Type B pancreatic cell (in vitro differentiated cells): ENCODE measurements at regions not wholly inside any gene's neighbourhood (a gene's known extent, or its start where the extent isn't known, plus 50 kb on each side); places are given as distances from the start of the nearest gene placed in this dataset.
"Not testable (repeated sequence)": the region's sequence is repeated elsewhere in the genome, so short reads cannot be mapped to it uniquely, and the experiment has no call there.

ENCODE experiments used
- DNase-seq: peaks from one replicate; pipeline ENCODE4 v3.0.0; 2021; ENCODE audit warnings: mixed read lengths; ENCODE audit not compliant: unreplicated experiment; ENCODE audit errors: extremely low spot score
- H3K27ac Mint-ChIP-seq: 2 replicates; pipeline ENCODE4 v1.8.0; 2021; ENCODE audit warnings: mild to moderate bottlenecking, mixed read lengths
- H3K27me3 Mint-ChIP-seq: 2 replicates; pipeline ENCODE4 v1.8.0; 2021; ENCODE audit warnings: mixed read lengths
- H3K36me3 Mint-ChIP-seq: 2 replicates; pipeline ENCODE4 v1.8.0; 2021; ENCODE audit warnings: mixed read lengths
- H3K4me1 Mint-ChIP-seq: one replicate; pipeline ENCODE4 v1.8.0; 2021; ENCODE audit warnings: mixed read lengths; ENCODE audit not compliant: unreplicated experiment
- H3K4me3 Mint-ChIP-seq: 2 replicates; pipeline ENCODE4 v1.8.0; 2021; ENCODE audit warnings: mild to moderate bottlenecking, mixed read lengths
- H3K9me3 Mint-ChIP-seq: 2 replicates; pipeline ENCODE4 v1.8.0; 2021; ENCODE audit warnings: mixed read lengths
- TF ChIP-seq, protein P1 (sequence below): fragments of 200-600 bp; sonication (generic); conservative IDR thresholded peaks from 2 replicates; pipeline ENCODE4 v1.5.0; 2021; ENCODE audit warnings: antibody characterized with exemption, mild to moderate bottlenecking

DNA sequence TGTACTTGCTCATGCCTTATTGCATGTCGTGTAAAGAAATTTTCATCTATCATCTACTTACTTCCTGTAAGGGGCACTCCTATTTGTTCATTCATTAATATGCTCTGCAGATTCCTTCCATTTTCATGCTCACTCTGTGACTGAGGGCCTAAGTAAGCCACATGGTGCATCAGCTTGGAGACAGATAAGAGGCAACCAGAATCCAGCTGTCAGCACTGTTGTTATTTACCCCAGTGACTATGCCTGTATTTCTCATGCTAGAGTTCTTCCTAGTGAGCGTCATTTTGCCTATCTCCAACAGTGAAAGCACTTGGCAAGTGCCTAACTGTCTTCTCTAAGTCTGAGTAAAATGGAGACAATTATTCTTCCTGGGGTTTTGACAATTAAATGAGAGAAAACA, 124.8 kb upstream of the ABI3BP start:
- Mint-ChIP-seq H3K4me3 (no peak overlapping the region), H3K4me1 (no peaks in the 10 kb centered on the region), H3K36me3 (no peaks in the 10 kb centered on the region), H3K27ac (no peak overlapping the region), H3K27me3 (no peaks in the 10 kb centered on the region), H3K9me3 (no peaks in the 10 kb centered on the region)
- no peak for DNase-seq
- TF ChIP-seq, protein P1, sequence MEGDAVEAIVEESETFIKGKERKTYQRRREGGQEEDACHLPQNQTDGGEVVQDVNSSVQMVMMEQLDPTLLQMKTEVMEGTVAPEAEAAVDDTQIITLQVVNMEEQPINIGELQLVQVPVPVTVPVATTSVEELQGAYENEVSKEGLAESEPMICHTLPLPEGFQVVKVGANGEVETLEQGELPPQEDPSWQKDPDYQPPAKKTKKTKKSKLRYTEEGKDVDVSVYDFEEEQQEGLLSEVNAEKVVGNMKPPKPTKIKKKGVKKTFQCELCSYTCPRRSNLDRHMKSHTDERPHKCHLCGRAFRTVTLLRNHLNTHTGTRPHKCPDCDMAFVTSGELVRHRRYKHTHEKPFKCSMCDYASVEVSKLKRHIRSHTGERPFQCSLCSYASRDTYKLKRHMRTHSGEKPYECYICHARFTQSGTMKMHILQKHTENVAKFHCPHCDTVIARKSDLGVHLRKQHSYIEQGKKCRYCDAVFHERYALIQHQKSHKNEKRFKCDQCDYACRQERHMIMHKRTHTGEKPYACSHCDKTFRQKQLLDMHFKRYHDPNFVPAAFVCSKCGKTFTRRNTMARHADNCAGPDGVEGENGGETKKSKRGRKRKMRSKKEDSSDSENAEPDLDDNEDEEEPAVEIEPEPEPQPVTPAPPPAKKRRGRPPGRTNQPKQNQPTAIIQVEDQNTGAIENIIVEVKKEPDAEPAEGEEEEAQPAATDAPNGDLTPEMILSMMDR = no peak

DNA sequence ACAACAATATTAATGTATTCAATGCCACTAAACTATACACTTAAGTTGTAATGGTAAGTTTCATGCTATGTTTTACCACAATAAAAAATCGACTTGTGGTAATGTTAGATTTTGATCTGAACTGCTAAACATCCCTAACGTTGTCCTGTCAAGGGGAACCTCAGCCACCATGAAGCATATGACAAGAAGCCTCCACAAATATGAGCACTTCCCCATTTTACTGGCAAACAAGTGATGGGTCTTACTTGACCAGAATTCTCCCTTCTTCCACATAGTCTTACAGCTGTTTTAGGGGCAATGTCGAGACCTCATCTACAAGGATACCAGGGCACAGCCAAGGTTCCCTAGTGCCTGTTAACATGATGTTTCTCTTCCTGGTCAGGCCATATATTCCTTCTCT, 124.2 kb upstream of the ABI3BP start:
- no peak for DNase-seq
- Mint-ChIP-seq H3K27me3 (no peaks in the 10 kb centered on the region), H3K36me3 (no peaks in the 10 kb centered on the region), H3K4me1 (no peaks in the 10 kb centered on the region), H3K27ac (no peak overlapping the region), H3K9me3 (no peaks in the 10 kb centered on the region), H3K4me3 (no peak overlapping the region)
- TF ChIP-seq, protein P1 = no peak

DNA sequence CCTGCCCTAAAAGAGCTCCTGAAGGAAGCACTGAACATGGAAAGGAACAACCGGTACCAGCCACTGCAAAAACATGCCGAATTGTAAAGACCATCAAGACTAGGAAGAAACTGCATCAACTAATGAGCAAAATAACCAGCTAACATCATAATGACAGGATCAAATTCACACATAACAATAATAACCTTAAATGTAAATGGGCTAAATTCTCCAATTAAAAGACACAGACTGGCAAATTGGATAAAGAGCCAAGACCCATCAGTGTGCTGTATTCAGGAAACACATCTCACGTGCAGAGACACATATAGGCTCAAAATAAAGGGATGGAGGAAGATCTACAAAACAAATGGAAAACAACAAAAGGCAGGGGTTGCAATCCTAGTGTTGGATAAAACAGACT, 117.1 kb upstream of the ABI3BP start:
- not testable (repeated sequence) for H3K4me3 Mint-ChIP-seq, H3K36me3 Mint-ChIP-seq, DNase-seq, H3K4me1 Mint-ChIP-seq, H3K27ac Mint-ChIP-seq, H3K9me3 Mint-ChIP-seq, H3K27me3 Mint-ChIP-seq

DNA sequence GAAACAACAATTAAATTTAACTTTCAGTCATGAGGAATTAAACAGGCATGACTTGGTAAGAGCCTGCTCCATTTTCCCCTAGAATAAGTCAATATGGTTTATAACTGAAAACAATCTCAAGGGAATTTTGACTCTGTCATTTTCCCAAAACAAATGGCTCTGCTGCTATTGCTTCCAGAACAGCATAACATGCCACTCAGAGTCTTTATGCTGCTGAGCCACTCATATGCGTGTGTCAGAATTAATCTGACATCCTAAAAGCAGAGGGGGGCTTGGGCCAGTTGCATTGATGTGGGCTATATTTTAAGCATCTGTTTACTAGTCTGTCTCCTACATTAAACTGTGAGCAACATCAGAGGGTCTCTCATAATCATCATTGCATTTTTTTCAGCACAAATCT, 111.1 kb upstream of the ABI3BP start:
- no peak overlapping the region for H3K4me3 Mint-ChIP-seq
- H3K27me3 Mint-ChIP-seq = no peaks in the 10 kb centered on the region
- TF ChIP-seq, protein P1 = no peak
- no peaks in the 10 kb centered on the region for H3K4me1 Mint-ChIP-seq
- peaks cover 9% of the 10 kb centered on the region for H3K9me3 Mint-ChIP-seq
- H3K27ac Mint-ChIP-seq = no peak overlapping the region
- H3K36me3 Mint-ChIP-seq = no peaks in the 10 kb centered on the region
- DNase-seq = no peak

DNA sequence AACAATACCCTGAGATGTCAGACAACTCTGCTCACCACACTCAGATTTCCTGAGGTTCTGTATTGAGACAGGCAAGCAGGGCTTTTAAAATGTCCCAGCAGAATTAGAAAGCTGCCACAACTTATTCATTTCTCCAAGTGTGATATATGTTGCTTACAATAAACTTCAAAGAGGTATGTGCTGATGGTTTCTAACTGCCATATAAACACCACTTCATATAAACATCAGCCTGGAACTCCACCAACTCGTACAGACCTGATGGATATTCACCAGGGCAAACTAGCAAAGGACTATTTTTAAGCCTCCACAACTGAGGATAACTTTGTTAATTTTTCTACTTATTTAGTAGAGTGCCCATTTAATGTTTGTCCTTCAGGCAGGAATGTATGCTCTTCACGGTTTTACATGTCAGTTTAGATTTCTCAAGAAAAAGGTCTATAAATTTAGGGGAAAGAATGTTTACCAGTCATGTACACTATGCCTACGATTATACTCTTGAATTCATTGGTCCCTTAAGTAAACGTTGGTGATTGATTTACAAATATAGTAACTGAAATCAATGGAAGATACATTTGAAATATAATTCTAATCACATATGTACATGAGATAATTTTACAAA, 109.6 kb upstream of the ABI3BP start:
- TF ChIP-seq, protein P1 = no peak
- DNase-seq = no peak
- no peaks in the 10 kb centered on the region for H3K27me3 Mint-ChIP-seq
- no peak overlapping the region for H3K4me3 Mint-ChIP-seq
- H3K9me3 Mint-ChIP-seq = peaks cover 8% of the 10 kb centered on the region
- H3K27ac Mint-ChIP-seq = no peak overlapping the region
- no peaks in the 10 kb centered on the region for H3K4me1 Mint-ChIP-seq
- H3K36me3 Mint-ChIP-seq = no peaks in the 10 kb centered on the region

DNA sequence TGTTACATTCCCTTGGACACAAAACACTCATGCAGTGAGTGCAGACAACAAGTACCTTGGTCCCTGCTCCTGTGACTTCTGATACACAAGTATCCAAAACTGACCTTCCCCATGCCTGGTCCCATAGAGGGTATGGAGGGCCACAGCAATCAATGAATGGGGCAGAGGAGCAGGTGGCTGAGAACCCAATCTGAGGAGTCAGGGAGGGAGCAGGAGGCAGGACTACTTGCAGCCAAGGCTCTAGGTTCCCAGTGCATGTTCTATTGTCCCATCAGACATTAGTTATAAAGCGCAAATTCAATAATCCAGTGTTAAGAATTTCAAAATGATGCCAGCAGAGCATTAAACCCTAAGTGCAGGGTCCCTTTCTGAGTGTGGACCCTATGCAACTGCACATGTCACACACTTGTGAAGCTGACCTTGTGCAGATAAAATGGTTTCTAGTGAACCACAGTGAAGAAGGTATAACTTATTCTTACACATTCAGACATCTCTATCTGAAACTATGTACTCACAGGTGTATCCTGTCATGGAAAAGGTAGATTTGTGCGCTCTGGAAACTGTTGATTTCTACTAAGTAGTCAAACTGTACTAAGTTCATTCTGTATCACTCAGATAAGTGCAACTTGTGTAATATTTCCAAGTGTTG, 107.3 kb upstream of the ABI3BP start:
- Mint-ChIP-seq H3K27ac (no peak overlapping the region), H3K27me3 (no peaks in the 10 kb centered on the region), H3K9me3 (no peaks in the 10 kb centered on the region), H3K4me1 (no peaks in the 10 kb centered on the region), H3K4me3 (no peak overlapping the region), H3K36me3 (no peaks in the 10 kb centered on the region)
- TF ChIP-seq, protein P1 = no peak
- DNase-seq = no peak
